NCI-H510A treated with DMSO at 0.1 percent for 48 hours (cell line): ENCODE measurements at regions not wholly inside any gene's neighbourhood (a gene's known extent, or its start where the extent isn't known, plus 50 kb on each side); places are given as distances from the start of the nearest gene placed in this dataset.
"Not testable (repeated sequence)": the region's sequence is repeated elsewhere in the genome, so short reads cannot be mapped to it uniquely, and the experiment has no call there.

Source experiments
- DNase-seq: peaks from one replicate; lab custom pipeline; 2025; lab: John Stamatoyannopoulos, UW

GRCh38 chr1:103348136-103348535 lies 177.4 kb upstream of the RNPC3 start:
- no peak for DNase-seq

GRCh38 chr1:103344930-103345329 lies 180.6 kb upstream of the RNPC3 start:
- DNase-seq, result no peak

GRCh38 chr1:103341377-103341880 lies 184.1 kb upstream of the RNPC3 start:
- no peak for DNase-seq

GRCh38 chr1:103337779-103338178 lies 187.7 kb upstream of the RNPC3 start:
- DNase-seq, result no peak

GRCh38 chr1:103336408-103336807 lies 189.1 kb upstream of the RNPC3 start:
- no peak for DNase-seq

- DNase-seq, result no peak
Measured at GRCh38 chr1:103333141-103333540, 192.4 kb upstream of the RNPC3 start.

GRCh38 chr1:103327054-103327719 lies 198.3 kb upstream of the RNPC3 start:
- no peak for DNase-seq

- DNase-seq, result no peak
Measured at GRCh38 chr1:103326595-103326994, 198.9 kb upstream of the RNPC3 start.

- no peak for DNase-seq
Measured at GRCh38 chr1:103309786-103310185, 201.5 kb upstream of the COL11A1 start.

- DNase-seq, result no peak
Measured at GRCh38 chr1:103307751-103308150, 199.4 kb upstream of the COL11A1 start.

- no peak for DNase-seq
Measured at GRCh38 chr1:103283841-103284669, 175.7 kb upstream of the COL11A1 start.

- DNase-seq, result no peak
Measured at GRCh38 chr1:103283371-103283770, 175.0 kb upstream of the COL11A1 start.

- DNase-seq, result no peak
Measured at GRCh38 chr1:103275725-103276124, 167.4 kb upstream of the COL11A1 start.

GRCh38 chr1:103274886-103275285 lies 166.6 kb upstream of the COL11A1 start:
- no peak for DNase-seq

- DNase-seq, result no peak
Measured at GRCh38 chr1:103273106-103273505, 164.8 kb upstream of the COL11A1 start.

GRCh38 chr1:103271471-103271870 lies 163.1 kb upstream of the COL11A1 start:
- not testable (repeated sequence) for DNase-seq

- DNase-seq, result no peak
Measured at GRCh38 chr1:103267893-103268292, 159.6 kb upstream of the COL11A1 start.

GRCh38 chr1:103267266-103267665 lies 158.9 kb upstream of the COL11A1 start:
- no peak for DNase-seq

- no peak for DNase-seq
Measured at GRCh38 chr1:103266036-103266435, 157.7 kb upstream of the COL11A1 start.

- DNase-seq, result no peak
Measured at GRCh38 chr1:103265551-103265950, 157.2 kb upstream of the COL11A1 start.

GRCh38 chr1:103259982-103260381 lies 151.7 kb upstream of the COL11A1 start:
- DNase-seq, result no peak

GRCh38 chr1:103256490-103256889 lies 148.2 kb upstream of the COL11A1 start:
- DNase-seq, result no peak

GRCh38 chr1:103254691-103255090 lies 146.4 kb upstream of the COL11A1 start:
- no peak for DNase-seq
